HG03175 (cell line): ENCODE measurements at regions not wholly inside any gene's neighbourhood (a gene's known extent, or its start where the extent isn't known, plus 50 kb on each side); places are given as distances from the start of the nearest gene placed in this dataset.

Experiments used
- ATAC-seq: cut with Tn5 transposase; IDR thresholded peaks from one replicate; pipeline ENCODE4 v1.9.1; 2021; ENCODE audit warnings: mild to moderate bottlenecking, moderate library complexity; ENCODE audit not compliant: unreplicated experiment

DNA sequence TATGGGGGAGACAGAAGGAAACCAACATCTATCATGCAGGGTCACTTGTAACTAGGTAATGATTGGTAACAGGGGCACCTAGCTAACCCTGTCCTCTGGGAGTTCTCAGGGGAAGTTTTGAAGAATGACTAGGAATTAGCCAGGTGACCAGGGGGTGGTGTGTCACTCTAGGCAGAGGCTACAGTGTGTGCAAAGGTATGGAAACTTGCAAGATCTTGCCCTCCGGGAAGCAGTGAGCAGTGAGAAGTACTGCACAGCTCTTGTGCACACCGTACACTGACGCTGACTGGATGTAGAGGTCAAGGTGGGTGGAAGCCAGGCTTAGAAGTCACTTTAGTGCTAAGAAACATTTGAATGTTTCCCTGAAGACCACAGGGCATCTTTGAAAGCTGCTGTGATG is 62.9 kb upstream of the LMO4 start:
- ATAC-seq, result no peak

DNA sequence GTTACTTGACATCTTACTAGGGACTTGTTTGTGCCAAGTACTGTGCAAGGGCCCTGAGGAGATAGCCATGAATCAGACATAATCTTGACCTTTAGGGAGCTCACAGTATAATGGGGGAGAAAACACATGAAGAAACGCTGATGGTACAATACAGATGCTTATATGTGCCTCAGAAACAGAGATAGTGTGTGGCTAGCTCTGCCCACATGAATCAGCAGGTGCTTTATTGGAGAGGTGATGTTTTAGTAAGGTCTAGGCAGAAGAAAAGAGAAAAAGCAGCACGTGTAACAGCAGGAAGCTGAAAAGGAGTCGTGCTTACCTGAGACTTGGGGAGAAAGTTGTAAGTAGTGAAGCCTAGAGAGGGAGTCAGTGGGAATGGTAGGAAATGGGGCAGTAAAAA is 60.6 kb upstream of the LMO4 start:
- ATAC-seq, result no peak

DNA sequence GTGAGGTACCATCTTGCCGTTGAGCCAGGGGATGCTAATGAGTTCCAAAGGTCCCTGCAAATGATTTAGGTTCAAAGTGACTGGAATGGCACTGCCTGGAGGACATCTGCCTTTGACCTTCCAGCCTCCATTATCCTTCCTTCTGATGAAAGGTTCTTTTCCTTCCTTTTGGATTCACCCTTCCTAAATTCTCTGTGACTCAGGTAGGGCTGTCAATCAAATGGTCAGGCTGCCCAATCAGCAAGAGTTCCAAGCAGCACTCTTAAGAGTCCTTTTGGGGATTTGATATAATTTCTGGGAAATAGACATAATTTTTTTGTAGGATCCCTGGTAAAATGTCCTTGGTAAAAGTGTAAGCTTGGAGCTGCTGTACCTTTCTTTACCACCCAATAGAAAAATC is 58.8 kb upstream of the LMO4 start:
- ATAC-seq, result no peak

DNA sequence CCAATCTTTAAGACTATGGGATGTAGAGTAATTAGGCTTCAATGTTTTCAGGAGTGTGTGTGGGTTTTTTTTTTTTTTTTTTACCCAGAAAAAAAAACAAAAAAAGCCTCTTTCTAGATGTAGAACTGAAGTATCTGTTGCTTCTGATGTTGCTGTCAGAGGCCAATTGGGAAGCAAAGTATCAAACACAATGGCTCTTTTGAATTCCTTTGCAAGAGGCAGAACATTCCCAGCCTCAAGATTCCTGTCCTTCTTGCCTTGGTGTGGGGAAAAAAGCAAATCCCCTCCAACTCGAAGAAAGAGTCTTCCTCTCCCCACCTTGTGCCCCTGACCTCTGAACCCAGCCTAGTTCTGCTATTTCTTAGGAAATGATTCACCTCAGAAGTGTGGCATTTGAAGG is 55.4 kb upstream of the LMO4 start:
- ATAC-seq, result no peak

DNA sequence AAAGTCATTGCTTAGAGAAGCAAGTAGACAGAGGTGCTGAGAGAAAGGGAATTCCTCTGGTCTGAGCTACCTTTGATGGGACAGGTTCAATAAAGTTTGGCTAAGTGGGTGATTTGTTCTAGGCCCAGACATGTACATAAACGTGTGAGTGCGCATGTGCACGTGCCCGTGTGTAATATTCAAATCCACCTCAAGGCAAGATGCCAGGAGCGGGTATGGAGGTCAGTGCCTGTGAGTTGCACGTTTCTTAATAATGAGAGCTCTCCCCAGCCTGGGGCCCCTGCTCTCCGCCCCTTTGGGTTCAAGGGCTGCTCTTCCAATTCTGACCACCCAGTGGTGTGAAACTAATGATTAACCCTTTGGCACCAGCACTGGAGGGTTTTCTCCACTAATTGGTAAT is 53.8 kb upstream of the LMO4 start:
- ATAC-seq, result no peak

DNA sequence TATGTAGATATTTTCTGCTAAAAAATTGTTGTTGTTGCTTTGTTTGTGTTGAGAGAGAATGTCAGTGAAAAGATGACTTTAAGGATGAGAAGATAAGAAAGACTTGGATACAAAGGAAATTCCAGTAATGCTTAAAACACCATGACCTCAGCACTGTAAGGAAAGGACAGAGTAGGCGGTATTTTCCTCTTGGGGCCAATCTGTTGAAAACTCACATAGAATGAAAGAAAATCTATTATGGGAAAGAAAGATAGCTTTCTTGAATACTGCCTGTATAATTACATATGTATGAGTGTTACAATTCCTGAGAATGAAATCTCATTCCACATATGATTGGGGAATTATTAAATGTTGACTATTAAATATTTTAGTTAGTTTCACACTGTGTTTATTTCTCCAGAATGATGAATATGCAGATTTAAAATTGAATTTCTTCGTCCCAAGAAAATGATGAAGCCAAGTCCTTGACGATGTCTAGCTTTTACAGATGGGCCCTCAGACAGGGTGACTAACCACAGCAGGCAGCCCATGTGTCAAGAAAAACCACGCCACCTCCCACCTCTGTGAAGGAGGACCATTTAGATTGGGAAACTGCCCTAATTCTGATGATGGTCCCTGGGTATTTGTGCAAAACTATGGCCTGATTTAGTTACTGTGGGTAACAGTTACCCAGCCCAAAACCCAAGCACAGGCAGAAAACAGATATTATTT is 49.7 kb upstream of the LMO4 start:
- ATAC-seq, result no peak
